Memory B cell (primary cell): ENCODE measurements at regions not wholly inside any gene's neighbourhood (a gene's known extent, or its start where the extent isn't known, plus 50 kb on each side); places are given as distances from the start of the nearest gene placed in this dataset.

Source experiments
- ATAC-seq: fragments of 150-1000 bp; cut with Tn5 transposase; 2 replicates; pipeline ENCODE4 v1.10.0; 2021; ENCODE audit warnings: low read depth, mild to moderate bottlenecking, moderate library complexity
- DNase-seq, 2 donors: peaks; one replicate each; pipeline ENCODE4 v3.0.0; 2022; ENCODE audit warnings: low spot score in 2 of 2
- H3K27ac Mint-ChIP-seq: one replicate; pipeline ENCODE4 v1.8.0; 2022; ENCODE audit warnings: mild to moderate bottlenecking, moderate library complexity, mixed read lengths
- H3K27me3 Mint-ChIP-seq: one replicate; pipeline ENCODE4 v1.8.0; 2022; ENCODE audit warnings: mixed read lengths
- H3K36me3 Mint-ChIP-seq: one replicate; pipeline ENCODE4 v1.8.0; 2022; ENCODE audit warnings: mild to moderate bottlenecking, mixed read lengths
- H3K4me1 Mint-ChIP-seq: one replicate; pipeline ENCODE4 v1.8.0; 2022; ENCODE audit warnings: mixed read lengths
- H3K4me3 Mint-ChIP-seq: one replicate; pipeline ENCODE4 v1.8.0; 2022; ENCODE audit warnings: mild to moderate bottlenecking, moderate library complexity, mixed read lengths
- H3K9me3 Mint-ChIP-seq: one replicate; pipeline ENCODE4 v1.8.0; 2022; ENCODE audit warnings: mixed read lengths

DNA sequence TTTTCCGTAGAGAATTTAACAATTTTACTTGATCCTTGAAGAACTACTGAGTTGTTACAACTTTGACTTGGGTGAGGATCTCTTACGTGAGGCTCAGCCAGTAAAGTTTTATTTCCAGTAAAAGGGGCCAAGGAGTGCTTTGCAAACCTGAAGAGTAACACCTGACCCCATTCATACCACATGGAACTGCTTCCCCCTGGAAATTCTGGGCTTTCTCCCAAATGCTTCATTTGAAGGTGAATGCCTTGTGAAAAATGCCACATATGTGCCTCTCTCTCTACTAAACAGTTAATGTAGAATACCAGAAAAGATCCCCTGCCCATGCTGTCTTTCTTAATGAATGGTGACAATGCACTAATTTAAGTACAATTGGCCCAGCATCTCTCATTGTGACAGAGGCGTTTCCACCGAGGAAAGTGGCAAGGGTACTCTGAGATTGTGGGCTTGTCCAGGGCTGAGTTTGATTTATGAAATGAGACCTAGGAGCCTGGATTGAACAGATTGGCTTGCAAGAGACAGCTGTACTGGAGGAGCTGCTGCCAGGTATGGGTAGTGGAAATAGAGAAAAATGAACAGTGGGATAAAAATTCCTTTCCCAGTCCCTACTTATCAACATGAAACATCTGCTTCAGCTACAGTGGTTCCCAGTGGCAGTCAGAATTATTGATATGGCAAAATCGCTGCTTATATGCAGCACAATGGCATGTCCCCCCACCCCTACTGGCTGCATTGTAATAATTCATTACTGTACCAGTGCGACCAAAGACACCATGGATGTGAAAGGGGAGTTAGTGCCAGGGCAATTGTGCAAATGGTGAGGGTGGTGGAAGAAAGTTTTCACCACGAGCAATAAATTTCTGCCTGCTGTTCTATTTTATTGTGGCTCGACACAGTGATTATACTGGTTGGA lies 843.7 kb upstream of the WWC1 start:
- no peak for ATAC-seq
- H3K4me1 Mint-ChIP-seq, result no peaks in the 10 kb centered on the region
- H3K27ac Mint-ChIP-seq, result no peak overlapping the region
- no peaks in the 10 kb centered on the region for H3K36me3 Mint-ChIP-seq
- no peaks in the 10 kb centered on the region for H3K27me3 Mint-ChIP-seq
- no peaks in the 10 kb centered on the region for H3K9me3 Mint-ChIP-seq
- no peak overlapping the region for H3K4me3 Mint-ChIP-seq
- no peak for DNase-seq

DNA sequence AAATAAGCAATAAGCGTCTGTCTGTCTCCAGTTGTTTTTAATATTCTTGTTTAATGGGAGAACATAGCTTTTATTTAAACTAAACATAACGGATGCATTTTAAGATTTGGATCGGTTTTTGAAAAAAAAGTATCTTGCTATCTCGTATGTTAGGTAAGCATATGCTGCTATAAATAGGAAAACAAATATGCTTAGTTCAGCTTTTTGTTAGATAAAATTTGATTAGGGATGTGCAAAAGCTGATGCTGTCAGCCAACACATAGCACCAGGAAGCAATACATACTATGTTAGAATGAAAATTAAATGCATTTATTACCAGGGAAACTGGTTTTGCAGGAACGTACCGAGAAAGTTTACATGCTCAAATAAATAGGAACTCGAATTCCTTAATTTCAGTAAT lies 843.1 kb upstream of the WWC1 start:
- Mint-ChIP-seq H3K9me3 (no peaks in the 10 kb centered on the region), H3K4me3 (no peak overlapping the region), H3K27me3 (no peaks in the 10 kb centered on the region), H3K27ac (no peak overlapping the region), H3K36me3 (no peaks in the 10 kb centered on the region), H3K4me1 (no peaks in the 10 kb centered on the region)
- no peak for DNase-seq
- ATAC-seq, result no peak

- Mint-ChIP-seq H3K36me3 (no peaks in the 10 kb centered on the region), H3K27me3 (no peaks in the 10 kb centered on the region), H3K9me3 (no peaks in the 10 kb centered on the region), H3K4me3 (no peak overlapping the region), H3K27ac (no peak overlapping the region), H3K4me1 (no peaks in the 10 kb centered on the region)
- no peak for DNase-seq
- no peak for ATAC-seq
Observed at GRCh38 chr5:167451076-167451475, 840.4 kb upstream of the WWC1 start.

- no peaks in the 10 kb centered on the region for H3K27me3 Mint-ChIP-seq
- ATAC-seq (no peak), DNase-seq (no peak)
- no peak overlapping the region for H3K4me3 Mint-ChIP-seq
- H3K36me3 Mint-ChIP-seq, result no peaks in the 10 kb centered on the region
- no peaks in the 10 kb centered on the region for H3K4me1 Mint-ChIP-seq
- H3K27ac Mint-ChIP-seq, result no peak overlapping the region
- H3K9me3 Mint-ChIP-seq, result peaks cover 1% of the 10 kb centered on the region
Observed at GRCh38 chr5:167452136-167452535, 839.3 kb upstream of the WWC1 start.

DNA sequence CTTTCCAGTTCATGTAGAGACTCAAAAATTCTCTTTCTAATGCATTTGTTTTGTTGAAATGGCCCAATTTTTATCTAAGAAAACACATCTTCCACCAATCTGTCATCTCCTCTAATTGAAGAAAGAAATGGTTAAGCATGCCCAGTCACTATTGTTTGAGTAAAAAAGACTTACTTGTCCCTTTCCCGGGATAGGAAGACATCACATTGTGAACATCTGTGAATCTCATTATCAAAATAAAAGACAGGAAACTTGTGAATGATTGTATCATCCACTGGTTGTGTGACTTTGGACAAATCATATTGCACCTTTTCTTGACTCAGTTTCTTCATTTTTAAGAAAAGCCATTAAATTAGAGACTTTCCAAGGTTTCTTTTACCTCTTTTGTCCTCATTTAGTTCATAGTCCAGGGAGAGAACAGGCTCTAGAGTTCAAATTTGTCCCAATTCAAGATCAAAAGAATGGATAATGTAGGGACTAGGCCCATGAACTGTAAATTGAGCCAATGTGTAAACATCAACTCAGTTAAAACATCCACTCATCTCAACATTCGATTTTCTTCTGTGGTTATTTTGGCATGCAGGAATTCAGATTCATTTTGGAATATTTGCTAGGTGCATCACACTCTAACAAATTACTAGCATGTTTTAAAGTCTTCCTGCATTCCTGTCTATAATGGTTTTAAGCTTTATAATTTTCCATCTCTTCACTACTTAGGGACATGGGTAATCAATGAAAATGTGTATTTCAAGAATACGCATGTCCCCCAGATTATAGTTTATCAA lies 838.0 kb upstream of the WWC1 start:
- DNase-seq (no peak), ATAC-seq (no peak)
- peaks cover 3% of the 10 kb centered on the region for H3K9me3 Mint-ChIP-seq
- no peaks in the 10 kb centered on the region for H3K36me3 Mint-ChIP-seq
- no peaks in the 10 kb centered on the region for H3K27me3 Mint-ChIP-seq
- no peaks in the 10 kb centered on the region for H3K4me1 Mint-ChIP-seq
- H3K4me3 Mint-ChIP-seq, result no peak overlapping the region
- H3K27ac Mint-ChIP-seq, result no peak overlapping the region

DNA sequence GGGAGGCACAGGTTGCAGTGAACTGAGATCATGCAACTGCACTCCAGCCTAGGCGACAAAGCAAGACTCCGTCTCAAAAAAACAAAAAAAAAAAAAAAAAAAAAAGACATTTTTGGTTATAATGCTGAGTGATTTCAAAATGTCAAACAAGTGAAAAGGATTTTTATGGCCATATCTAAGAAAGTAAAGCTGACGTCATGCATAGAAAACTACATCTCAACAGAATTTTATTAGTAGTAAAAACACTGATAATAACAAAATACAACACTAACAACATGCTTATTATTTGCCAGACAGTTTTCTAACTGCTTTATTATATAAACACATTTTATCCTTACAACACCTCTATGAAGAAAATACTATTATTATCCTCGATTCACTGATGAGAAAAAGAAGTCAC lies 833.0 kb upstream of the WWC1 start:
- H3K27ac Mint-ChIP-seq, result no peak overlapping the region
- H3K4me1 Mint-ChIP-seq, result no peaks in the 10 kb centered on the region
- DNase-seq, result no peak
- peaks cover 7% of the 10 kb centered on the region for H3K9me3 Mint-ChIP-seq
- no peaks in the 10 kb centered on the region for H3K36me3 Mint-ChIP-seq
- ATAC-seq, result no peak
- H3K27me3 Mint-ChIP-seq, result no peaks in the 10 kb centered on the region
- no peak overlapping the region for H3K4me3 Mint-ChIP-seq

DNA sequence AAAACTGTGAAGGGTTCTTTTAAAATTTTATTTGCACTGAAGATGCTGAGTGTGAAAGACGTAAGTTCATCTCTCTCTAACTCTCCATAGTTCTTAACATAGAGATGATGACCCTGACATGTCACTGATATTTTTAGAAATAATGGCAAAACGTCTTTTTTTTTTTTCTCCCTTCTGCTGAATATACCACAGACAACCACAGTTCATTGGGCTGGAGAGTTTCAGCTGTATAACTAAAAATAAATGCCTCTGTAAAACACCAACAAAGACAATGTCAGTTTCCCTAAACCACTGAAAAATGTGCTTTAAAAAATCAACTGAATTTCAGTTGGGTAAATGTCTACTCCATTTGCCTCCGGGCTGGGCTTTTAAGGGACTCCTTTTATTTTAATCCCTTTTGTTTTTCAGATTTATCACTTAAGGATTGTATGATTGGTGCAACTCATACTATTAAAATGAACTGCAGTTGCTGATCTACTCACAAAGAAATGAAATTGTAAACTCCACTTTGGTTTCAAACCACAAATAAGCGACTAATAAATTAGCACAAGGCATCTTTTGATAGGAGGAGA lies 830.9 kb upstream of the WWC1 start:
- H3K4me3 Mint-ChIP-seq, result no peak overlapping the region
- no peaks in the 10 kb centered on the region for H3K4me1 Mint-ChIP-seq
- no peak for DNase-seq
- H3K9me3 Mint-ChIP-seq, result peaks cover 7% of the 10 kb centered on the region
- no peaks in the 10 kb centered on the region for H3K27me3 Mint-ChIP-seq
- ATAC-seq, result no peak
- H3K27ac Mint-ChIP-seq, result no peak overlapping the region
- no peaks in the 10 kb centered on the region for H3K36me3 Mint-ChIP-seq

GRCh38 chr5:167463939-167464338 lies 827.5 kb upstream of the WWC1 start:
- Mint-ChIP-seq H3K9me3 (peaks cover 5% of the 10 kb centered on the region), H3K36me3 (no peaks in the 10 kb centered on the region), H3K27ac (no peak overlapping the region), H3K4me1 (no peaks in the 10 kb centered on the region), H3K27me3 (no peaks in the 10 kb centered on the region), H3K4me3 (no peak overlapping the region)
- ATAC-seq, result no peak
- no peak for DNase-seq

DNA sequence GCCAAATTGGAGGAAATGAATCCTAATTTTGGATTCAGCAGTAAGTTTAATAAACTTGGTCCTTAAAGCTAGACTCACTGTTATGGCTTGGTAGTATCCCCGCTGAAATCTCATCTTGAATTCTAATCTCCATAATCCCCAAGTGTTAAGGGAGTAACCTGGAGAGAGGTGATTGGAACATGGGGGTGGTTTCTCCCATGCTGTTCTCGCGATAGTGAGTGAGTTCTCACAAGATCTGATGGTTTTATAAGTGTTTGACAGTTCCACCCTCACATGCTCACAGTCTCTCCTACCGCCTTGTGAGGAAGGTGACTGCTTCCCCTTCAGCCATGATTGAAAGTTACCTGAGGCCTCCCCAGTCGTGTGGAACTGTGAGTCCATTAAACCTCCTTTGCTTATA lies 824.5 kb upstream of the WWC1 start:
- Mint-ChIP-seq H3K27me3 (no peaks in the 10 kb centered on the region), H3K9me3 (peaks cover 5% of the 10 kb centered on the region), H3K36me3 (no peaks in the 10 kb centered on the region), H3K4me1 (no peaks in the 10 kb centered on the region), H3K4me3 (no peak overlapping the region), H3K27ac (no peak overlapping the region)
- ATAC-seq (no peak), DNase-seq (no peak)

DNA sequence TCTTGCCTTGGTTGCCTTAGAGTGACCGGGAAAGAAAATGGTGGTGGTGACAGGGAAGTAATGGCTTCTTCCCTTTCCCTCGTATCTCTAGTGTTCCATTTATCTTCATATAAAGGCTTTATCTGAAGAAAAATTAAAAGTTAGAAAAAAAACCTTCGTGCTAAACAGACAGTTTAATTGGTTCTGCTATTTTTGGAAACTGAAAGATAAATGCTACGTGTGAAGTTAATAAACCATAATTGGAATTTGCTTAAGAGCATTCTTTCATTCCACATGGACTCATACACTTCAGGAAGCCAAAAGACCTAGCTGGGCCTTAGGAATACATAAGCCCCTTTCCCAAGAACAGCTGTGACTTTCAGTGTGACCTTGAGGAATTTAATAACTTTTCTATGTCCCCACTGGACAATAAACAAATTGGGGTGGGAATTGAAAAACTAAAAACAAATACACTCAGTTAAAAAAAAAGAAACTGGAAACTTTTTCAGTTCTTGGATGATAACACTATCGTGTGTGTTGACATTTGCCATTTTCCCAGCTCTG lies 818.8 kb upstream of the WWC1 start:
- Mint-ChIP-seq H3K4me3 (no peak overlapping the region), H3K4me1 (no peaks in the 10 kb centered on the region), H3K27me3 (no peaks in the 10 kb centered on the region), H3K9me3 (peaks cover 3% of the 10 kb centered on the region), H3K36me3 (no peaks in the 10 kb centered on the region), H3K27ac (no peak overlapping the region)
- DNase-seq (no peak), ATAC-seq (no peak)

DNA sequence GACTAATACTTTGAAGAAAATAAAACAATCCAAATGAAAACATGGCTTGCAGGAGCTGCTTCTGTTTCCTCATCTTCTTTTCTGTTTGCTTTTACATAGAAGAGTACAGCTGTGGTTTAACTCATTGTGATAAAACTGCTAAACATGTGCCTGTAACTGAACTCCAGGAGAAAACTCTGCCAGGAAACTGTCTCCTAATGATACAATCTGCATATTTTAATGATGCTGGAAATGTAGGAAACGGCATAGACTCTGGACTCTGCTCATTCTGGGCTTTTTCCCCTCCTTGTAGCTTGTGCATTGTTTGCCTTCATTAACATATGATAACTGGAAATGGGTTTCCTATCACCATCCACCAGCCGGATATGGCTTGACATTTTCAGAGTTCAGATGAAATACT lies 813.3 kb upstream of the WWC1 start:
- no peak for DNase-seq
- Mint-ChIP-seq H3K27ac (no peak overlapping the region), H3K27me3 (no peaks in the 10 kb centered on the region), H3K9me3 (peaks cover 4% of the 10 kb centered on the region), H3K4me1 (no peaks in the 10 kb centered on the region), H3K36me3 (no peaks in the 10 kb centered on the region), H3K4me3 (no peak overlapping the region)
- ATAC-seq, result no peak

GRCh38 chr5:167479779-167480178 lies 811.7 kb upstream of the WWC1 start:
- no peaks in the 10 kb centered on the region for H3K36me3 Mint-ChIP-seq
- ATAC-seq (no peak), DNase-seq (no peak)
- no peak overlapping the region for H3K27ac Mint-ChIP-seq
- H3K4me3 Mint-ChIP-seq, result no peak overlapping the region
- H3K9me3 Mint-ChIP-seq, result peaks cover 4% of the 10 kb centered on the region
- no peaks in the 10 kb centered on the region for H3K27me3 Mint-ChIP-seq
- H3K4me1 Mint-ChIP-seq, result no peaks in the 10 kb centered on the region

DNA sequence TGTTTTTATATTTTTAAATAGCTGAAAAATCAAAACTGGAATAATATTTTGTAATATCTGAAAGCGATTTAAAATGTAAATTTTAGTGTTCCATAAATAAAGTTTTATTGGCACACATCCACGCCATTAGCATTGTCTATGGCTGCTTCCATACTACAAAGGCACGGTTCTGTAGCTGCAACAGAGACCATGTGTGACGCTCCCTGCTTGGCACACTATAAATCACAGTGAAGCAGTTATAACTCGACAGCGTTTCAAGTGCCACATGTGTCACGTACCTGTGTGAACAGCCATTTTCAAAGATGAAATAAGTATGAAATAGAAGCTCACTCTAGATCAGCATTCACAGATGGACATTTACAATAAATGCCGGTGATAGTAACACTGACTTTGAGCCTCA lies 810.1 kb upstream of the WWC1 start:
- no peaks in the 10 kb centered on the region for H3K27me3 Mint-ChIP-seq
- ATAC-seq (no peak), DNase-seq (no peak)
- peaks cover 4% of the 10 kb centered on the region for H3K9me3 Mint-ChIP-seq
- no peaks in the 10 kb centered on the region for H3K36me3 Mint-ChIP-seq
- no peak overlapping the region for H3K4me3 Mint-ChIP-seq
- H3K27ac Mint-ChIP-seq, result no peak overlapping the region
- no peaks in the 10 kb centered on the region for H3K4me1 Mint-ChIP-seq

DNA sequence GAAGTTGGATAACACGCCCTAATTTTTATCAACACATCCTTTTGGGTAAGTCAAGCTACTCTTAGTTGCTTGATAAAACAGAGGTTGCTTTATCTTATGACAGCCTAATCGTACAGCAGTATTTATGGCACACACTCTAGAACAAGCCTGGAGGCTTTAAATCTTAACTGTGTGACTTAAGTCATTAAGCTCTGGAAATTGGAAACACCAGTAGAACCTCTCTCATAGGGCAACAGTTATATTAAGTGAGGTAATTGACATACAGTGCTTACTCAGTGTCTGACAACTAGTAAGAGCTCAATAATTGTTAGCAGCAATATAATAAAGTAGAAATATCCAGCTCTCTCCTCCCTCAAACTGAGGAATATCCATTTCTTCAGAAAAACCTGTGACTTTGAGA lies 808.9 kb upstream of the WWC1 start:
- Mint-ChIP-seq H3K4me1 (no peaks in the 10 kb centered on the region), H3K4me3 (no peak overlapping the region), H3K36me3 (no peaks in the 10 kb centered on the region), H3K27ac (no peak overlapping the region), H3K9me3 (peaks cover 5% of the 10 kb centered on the region), H3K27me3 (no peaks in the 10 kb centered on the region)
- ATAC-seq (no peak), DNase-seq (no peak)
